Upper lobe of right lung (tissue), 1 donor: ENCODE measurements at regions not wholly inside any gene's neighbourhood (a gene's known extent, or its start where the extent isn't known, plus 50 kb on each side); places are given as distances from the start of the nearest gene placed in this dataset.

ENCODE experiments used
- ATAC-seq: fragments of 200-7000 bp; cut with Tn5 transposase; one replicate; pipeline ENCODE4 v1.9.1; 2020; ENCODE audit warnings: mild to moderate bottlenecking, moderate library complexity
- DNase-seq: peaks from one replicate; pipeline ENCODE4 v3.0.0-alpha.2; 2020
- H3K27ac ChIP-seq: fragments of 200-600 bp; one replicate; pipeline ENCODE4 v1.8.0; 2022
- H3K27me3 ChIP-seq: fragments of 200-600 bp; one replicate; pipeline ENCODE4 v1.8.0; 2022; ENCODE audit warnings: mild to moderate bottlenecking
- H3K36me3 ChIP-seq: fragments of 200-600 bp; one replicate; pipeline ENCODE4 v1.8.0; 2022
- H3K4me1 ChIP-seq: fragments of 200-600 bp; one replicate; pipeline ENCODE4 v1.8.0; 2022
- H3K4me3 ChIP-seq: fragments of 200-600 bp; one replicate; pipeline ENCODE4 v1.8.0; 2022; ENCODE audit warnings: mild to moderate bottlenecking
- H3K9me3 ChIP-seq: fragments of 200-600 bp; one replicate; pipeline ENCODE4 v1.8.0; 2022
- intact Hi-C: fragments of 100-400 bp; cut with DNase I; formaldehyde crosslinking; loops from one replicate; pipeline ENCODE4 v1.11.0; 2022
- TF ChIP-seq, protein P1 (sequence below): fragments of 200-600 bp; IDR thresholded peaks from one replicate; pipeline ENCODE4 v1.8.0; 2022; ENCODE audit warnings: antibody characterized with exemption
- donor health status: DM: no; HTN: yes; CAD: no; lungs with severe emphysema.

DNA sequence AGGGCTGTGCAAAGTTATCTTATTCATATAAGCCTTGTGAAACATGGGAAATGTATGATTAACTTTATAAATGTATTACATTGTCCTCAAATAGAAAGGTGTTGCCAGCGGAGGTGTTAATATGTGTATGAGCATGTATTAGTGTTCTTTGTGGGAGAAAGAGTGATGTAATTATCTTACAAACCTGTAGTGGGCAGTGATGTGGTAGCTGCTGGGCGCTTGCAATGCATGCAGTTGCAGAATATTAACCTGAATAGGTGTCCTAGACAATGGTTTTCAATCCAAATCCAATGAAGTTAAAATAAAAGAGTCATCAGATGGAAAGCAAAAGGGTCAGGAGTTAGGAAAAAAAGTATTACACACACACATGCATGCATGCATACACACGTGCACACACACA, 881.3 kb upstream of the CADM2 start:
- H3K4me3 ChIP-seq = no peak overlapping the region
- H3K27ac ChIP-seq = no peak overlapping the region
- DNase-seq (no peak), ATAC-seq (no peak)
- H3K4me1 ChIP-seq = no peaks in the 10 kb centered on the region
- TF ChIP-seq, protein P1, sequence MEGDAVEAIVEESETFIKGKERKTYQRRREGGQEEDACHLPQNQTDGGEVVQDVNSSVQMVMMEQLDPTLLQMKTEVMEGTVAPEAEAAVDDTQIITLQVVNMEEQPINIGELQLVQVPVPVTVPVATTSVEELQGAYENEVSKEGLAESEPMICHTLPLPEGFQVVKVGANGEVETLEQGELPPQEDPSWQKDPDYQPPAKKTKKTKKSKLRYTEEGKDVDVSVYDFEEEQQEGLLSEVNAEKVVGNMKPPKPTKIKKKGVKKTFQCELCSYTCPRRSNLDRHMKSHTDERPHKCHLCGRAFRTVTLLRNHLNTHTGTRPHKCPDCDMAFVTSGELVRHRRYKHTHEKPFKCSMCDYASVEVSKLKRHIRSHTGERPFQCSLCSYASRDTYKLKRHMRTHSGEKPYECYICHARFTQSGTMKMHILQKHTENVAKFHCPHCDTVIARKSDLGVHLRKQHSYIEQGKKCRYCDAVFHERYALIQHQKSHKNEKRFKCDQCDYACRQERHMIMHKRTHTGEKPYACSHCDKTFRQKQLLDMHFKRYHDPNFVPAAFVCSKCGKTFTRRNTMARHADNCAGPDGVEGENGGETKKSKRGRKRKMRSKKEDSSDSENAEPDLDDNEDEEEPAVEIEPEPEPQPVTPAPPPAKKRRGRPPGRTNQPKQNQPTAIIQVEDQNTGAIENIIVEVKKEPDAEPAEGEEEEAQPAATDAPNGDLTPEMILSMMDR = no peak
- no peaks in the 10 kb centered on the region for H3K36me3 ChIP-seq
- H3K27me3 ChIP-seq = no peaks in the 10 kb centered on the region
- intact Hi-C loops = no loop called here
- no peaks in the 10 kb centered on the region for H3K9me3 ChIP-seq

DNA sequence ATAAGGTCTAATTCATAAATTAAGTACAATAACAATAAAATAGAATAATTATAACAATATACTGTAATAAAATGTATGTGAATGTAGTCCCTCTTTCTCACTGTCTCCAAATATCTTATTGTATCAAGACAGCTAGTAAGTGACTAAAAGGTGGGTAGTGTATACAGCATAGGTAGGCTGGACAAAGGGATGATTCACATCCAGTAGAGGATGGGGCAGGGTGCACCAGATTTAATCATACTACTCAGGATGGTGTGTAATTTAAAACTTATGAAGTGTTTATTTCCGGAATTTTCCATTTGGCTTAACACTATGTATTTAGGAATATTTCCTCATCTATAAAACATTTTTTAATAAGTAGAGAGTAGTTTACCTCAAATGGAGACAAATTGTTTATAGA, 876.1 kb upstream of the CADM2 start:
- TF ChIP-seq, protein P1 = no peak
- Histone ChIP-seq H3K4me3 (no peak overlapping the region), H3K9me3 (no peaks in the 10 kb centered on the region), H3K27ac (no peak overlapping the region), H3K4me1 (no peaks in the 10 kb centered on the region), H3K36me3 (no peaks in the 10 kb centered on the region), H3K27me3 (no peaks in the 10 kb centered on the region)
- intact Hi-C loops = no loop called here
- DNase-seq = no peak
- ATAC-seq = no peak

DNA sequence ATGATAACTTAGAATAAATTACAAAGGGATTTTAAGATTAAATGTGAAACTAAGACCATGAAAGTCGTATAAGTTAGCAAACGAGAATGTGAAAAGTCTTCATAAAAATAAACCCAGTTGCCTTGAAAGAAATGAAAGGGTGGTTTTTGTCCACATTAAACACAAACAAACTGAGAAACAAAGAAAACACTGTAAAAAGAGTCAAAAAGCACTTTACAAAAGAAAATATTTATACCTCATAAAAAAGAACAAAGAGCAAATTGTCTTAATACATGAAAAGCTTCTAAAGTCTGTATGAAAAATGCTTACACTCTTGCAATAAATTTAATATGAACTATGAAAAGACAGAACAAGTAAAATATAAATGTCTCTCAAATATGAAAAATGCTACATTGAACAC, 865.9 kb upstream of the CADM2 start:
- Histone ChIP-seq H3K4me3 (no peak overlapping the region), H3K9me3 (no peaks in the 10 kb centered on the region), H3K36me3 (no peaks in the 10 kb centered on the region), H3K27ac (no peak overlapping the region), H3K27me3 (no peaks in the 10 kb centered on the region), H3K4me1 (no peaks in the 10 kb centered on the region)
- TF ChIP-seq, protein P1 = no peak
- ATAC-seq (no peak), DNase-seq (no peak)
- intact Hi-C loops = no loop called here

DNA sequence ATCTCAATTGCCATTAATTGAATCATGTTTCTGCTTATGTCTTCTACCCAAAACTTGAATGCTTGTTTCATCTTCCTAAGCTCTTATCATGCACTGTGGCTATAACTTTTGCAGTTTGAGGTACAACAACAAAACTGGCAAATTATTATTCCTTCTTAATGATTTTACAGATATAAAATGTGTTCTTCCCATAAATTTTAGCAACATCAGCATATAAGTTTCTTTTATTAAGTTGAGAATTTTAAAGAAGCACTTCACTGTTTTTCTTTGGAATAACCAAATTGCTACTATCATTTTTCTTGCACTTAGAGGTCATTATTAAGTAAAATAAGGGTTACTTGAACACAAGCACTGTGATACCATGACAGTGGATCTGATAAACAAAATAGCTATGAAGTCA, 862.6 kb upstream of the CADM2 start:
- Histone ChIP-seq H3K4me3 (no peak overlapping the region), H3K4me1 (no peaks in the 10 kb centered on the region), H3K9me3 (no peaks in the 10 kb centered on the region), H3K27me3 (no peaks in the 10 kb centered on the region), H3K27ac (no peak overlapping the region), H3K36me3 (no peaks in the 10 kb centered on the region)
- ATAC-seq = no peak
- DNase-seq = no peak
- TF ChIP-seq, protein P1 = no peak
- intact Hi-C loops = no loop called here

DNA sequence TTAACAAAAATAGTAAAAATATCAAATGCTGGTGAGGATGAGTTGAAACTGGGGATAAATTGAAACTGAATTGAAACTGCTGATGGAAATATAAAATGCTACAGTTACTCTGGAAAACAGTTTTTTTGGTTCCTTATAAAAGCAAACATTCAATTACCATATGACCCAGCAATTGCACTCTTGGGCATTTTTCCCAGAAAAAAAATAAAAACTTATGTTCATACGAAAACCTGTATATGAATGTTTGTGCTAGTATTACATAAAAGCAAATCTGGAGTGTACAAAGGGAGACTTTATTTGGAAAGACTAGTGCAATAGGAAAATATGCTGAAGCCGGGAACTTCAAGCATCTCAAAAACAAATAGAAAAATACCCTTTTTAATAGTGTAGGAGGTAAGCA, 857.9 kb upstream of the CADM2 start:
- no peak for ATAC-seq
- TF ChIP-seq, protein P1 = no peak
- intact Hi-C loops = no loop called here

DNA sequence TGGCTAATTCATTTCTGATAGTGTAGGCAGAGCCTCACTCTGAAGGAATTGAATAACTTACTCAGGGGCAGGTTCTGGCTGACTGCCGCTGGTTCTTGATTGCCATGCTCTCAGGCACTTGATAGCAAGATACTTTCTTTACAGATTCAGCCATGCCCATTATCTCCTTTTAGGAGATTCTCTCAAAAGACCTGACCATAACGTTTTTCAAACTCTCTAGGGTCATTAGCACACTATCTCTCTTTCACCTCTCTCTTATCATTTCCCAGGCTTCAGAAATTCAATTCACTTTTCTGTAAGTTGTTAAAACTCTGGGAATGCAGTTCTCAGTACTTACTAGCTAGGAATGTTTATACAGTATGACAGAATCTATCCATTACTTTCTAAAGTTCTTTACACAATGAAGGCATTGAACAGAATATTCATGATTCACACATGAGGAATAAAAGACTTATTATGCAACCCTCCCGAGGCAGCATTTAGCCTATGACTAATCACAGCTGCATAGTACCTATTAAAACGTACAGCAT, 850.3 kb upstream of the CADM2 start:
- Histone ChIP-seq H3K4me1 (no peaks in the 10 kb centered on the region), H3K27ac (no peak overlapping the region), H3K4me3 (no peak overlapping the region), H3K9me3 (no peaks in the 10 kb centered on the region), H3K36me3 (no peaks in the 10 kb centered on the region), H3K27me3 (no peaks in the 10 kb centered on the region)
- DNase-seq (no peak), ATAC-seq (no peak)
- intact Hi-C loops = no loop called here
- TF ChIP-seq, protein P1 = no peak

More for the DNA sequence above, 857.9 kb upstream of the CADM2 start:
- no peak for DNase-seq
- no peaks in the 10 kb centered on the region for H3K9me3 ChIP-seq
- H3K36me3 ChIP-seq = no peaks in the 10 kb centered on the region
- H3K27ac ChIP-seq = no peak overlapping the region
- no peaks in the 10 kb centered on the region for H3K27me3 ChIP-seq
- no peak overlapping the region for H3K4me3 ChIP-seq
- no peaks in the 10 kb centered on the region for H3K4me1 ChIP-seq
